ENCODE measurements at regions not wholly inside any gene's neighbourhood (a gene's known extent, or its start where the extent isn't known, plus 50 kb on each side); places are given as distances from the start of the nearest gene placed in this dataset.
A peak's percentile ranks its signal among the peaks of the same experiment; 100 is the strongest.

- no peak for TF ChIP-seq FOXA2 (IDR thresholded peaks at IDR 0.05)
- TF ChIP-seq EGR1 (IDR thresholded peaks at IDR 0.05; ENCODE audit: low read depth in 2 of 2), result no peak
- no peak for TF ChIP-seq RAD21 (IDR thresholded peaks at IDR 0.05)
- TF ChIP-seq MAX (IDR thresholded peaks at IDR 0.05), result no peak
Observed at GRCh38 chr1:115426956-115427355, 88.9 kb upstream of the NGF start.

GRCh38 chr1:115426231-115426771, 88.3 kb upstream of the NGF start:
- peaks cover 0 to 8% (median 0%) of the 10 kb centered on the region in 4 donors for H3K27me3 ChIP-seq (ENCODE audit: control insufficient read depth in 4 of 4, insufficient read depth in 4 of 4, low read length in 3 of 4)
- TF ChIP-seq TAF1 (conservative IDR thresholded peaks at IDR 0.05), result no peak
- TF ChIP-seq ATF3 (IDR thresholded peaks at IDR 0.05), result no peak
- peak; percentile 74 for TF ChIP-seq NR2F2 (IDR thresholded peaks at IDR 0.05)
- TF ChIP-seq HNF4G (IDR thresholded peaks at IDR 0.05), result no peak
- no peak for TF ChIP-seq EGR1 (IDR thresholded peaks at IDR 0.05; ENCODE audit: low read depth in 2 of 2)
- TF ChIP-seq REST (IDR thresholded peaks at IDR 0.05), result no peak
- no peak for TF ChIP-seq ZBTB33 (IDR thresholded peaks at IDR 0.05)
- peak in 1 of 2 donors; percentile 26 for TF ChIP-seq GABPA (IDR thresholded peaks at IDR 0.05 in 1 of 2, conservative IDR thresholded peaks at IDR 0.05 in 1 of 2)
- TF ChIP-seq JUND (IDR thresholded peaks at IDR 0.05), result no peak
- no peaks in the 10 kb centered on the region for H3K4me1 ChIP-seq (ENCODE audit: control insufficient read depth in 4 of 4, insufficient read depth in 4 of 4, low read length in 3 of 4)
- no peak overlapping the region for H3K4me3 ChIP-seq (ENCODE audit: low read depth in 1 of 3, low read length in 3 of 3)
- no peak overlapping the region for H3K27ac ChIP-seq (ENCODE audit: low read depth in 1 of 2, low read length in 2 of 2)
- no peaks in the 10 kb centered on the region for H3K36me3 ChIP-seq (ENCODE audit: control insufficient read depth in 4 of 4, insufficient read depth in 3 of 4, low read depth in 1 of 4, low read length in 3 of 4)
- 55% methylated on average over 6 of the region's 6 CpGs for WGBS
- H3K9me3 ChIP-seq (ENCODE audit: control insufficient read depth in 4 of 4, low read length in 3 of 4), result no peaks in the 10 kb centered on the region
- H3K9ac ChIP-seq (ENCODE audit: low read depth in 1 of 2, low read length in 2 of 2), result no peak overlapping the region
- DNase-seq (ENCODE audit: low spot score), result no peak

More at GRCh38 chr1:115426956-115427355, 88.9 kb upstream of the NGF start:
- Histone ChIP-seq H3K9me3 (ENCODE audit: control insufficient read depth in 4 of 4, low read length in 3 of 4) (no peaks in the 10 kb centered on the region), H3K27me3 (ENCODE audit: control insufficient read depth in 4 of 4, insufficient read depth in 4 of 4, low read length in 3 of 4) (peaks cover 0 to 8% (median 0%) of the 10 kb centered on the region in 4 donors), H3K9ac (ENCODE audit: low read depth in 1 of 2, low read length in 2 of 2) (no peak overlapping the region), H3K4me1 (ENCODE audit: control insufficient read depth in 4 of 4, insufficient read depth in 4 of 4, low read length in 3 of 4) (no peaks in the 10 kb centered on the region), H3K36me3 (ENCODE audit: control insufficient read depth in 4 of 4, insufficient read depth in 3 of 4, low read depth in 1 of 4, low read length in 3 of 4) (no peaks in the 10 kb centered on the region), H3K27ac (ENCODE audit: low read depth in 1 of 2, low read length in 2 of 2) (no peak overlapping the region), H3K4me3 (ENCODE audit: low read depth in 1 of 3, low read length in 3 of 3) (no peak overlapping the region)
- WGBS, result 87% methylated on average over 5 of the region's 5 CpGs
- no peak for DNase-seq (ENCODE audit: low spot score)

- Histone ChIP-seq H3K4me3 (ENCODE audit: low read depth in 1 of 3, low read length in 3 of 3) (no peak overlapping the region), H3K27me3 (ENCODE audit: control insufficient read depth in 4 of 4, insufficient read depth in 4 of 4, low read length in 3 of 4) (peaks cover 0 to 8% (median 0%) of the 10 kb centered on the region in 4 donors), H3K9me3 (ENCODE audit: control insufficient read depth in 4 of 4, low read length in 3 of 4) (no peaks in the 10 kb centered on the region), H3K27ac (ENCODE audit: low read depth in 1 of 2, low read length in 2 of 2) (no peak overlapping the region), H3K36me3 (ENCODE audit: control insufficient read depth in 4 of 4, insufficient read depth in 3 of 4, low read depth in 1 of 4, low read length in 3 of 4) (no peaks in the 10 kb centered on the region), H3K4me1 (ENCODE audit: control insufficient read depth in 4 of 4, insufficient read depth in 4 of 4, low read length in 3 of 4) (no peaks in the 10 kb centered on the region), H3K9ac (ENCODE audit: low read depth in 1 of 2, low read length in 2 of 2) (no peak overlapping the region)
- WGBS, result 83% methylated on average over 5 of the region's 5 CpGs
- no peak for DNase-seq (ENCODE audit: low spot score)
- no peak for TF ChIP-seq ATF3 (IDR thresholded peaks at IDR 0.05)
Observed at GRCh38 chr1:115425442-115425841, 87.4 kb upstream of the NGF start.

All from liver (tissue), 7 donors.